ENCODE measurements at regions not wholly inside any gene's neighbourhood (a gene's known extent, or its start where the extent isn't known, plus 50 kb on each side); places are given as distances from the start of the nearest gene placed in this dataset.
"Not testable (repeated sequence)": the region's sequence is repeated elsewhere in the genome, so short reads cannot be mapped to it uniquely, and the experiment has no call there.

DNA sequence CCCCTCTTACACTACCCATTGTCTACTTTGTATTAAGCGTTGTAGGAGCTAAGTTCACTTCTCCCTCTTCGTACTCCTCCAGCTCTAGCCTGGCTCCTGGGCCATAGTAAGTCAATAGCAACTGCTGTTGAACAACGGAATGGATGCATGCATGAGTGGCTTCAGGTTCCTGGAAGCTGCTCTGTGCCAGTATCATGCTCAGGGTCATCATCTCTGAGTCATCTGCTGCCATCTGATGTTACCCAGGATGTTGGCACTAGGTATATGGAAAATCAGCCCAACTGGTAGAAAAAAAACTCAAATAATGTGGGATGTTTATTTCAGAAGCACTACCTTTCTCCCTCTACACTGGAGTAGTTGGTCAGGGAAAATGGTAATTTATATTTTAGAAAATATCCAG lies 536.8 kb downstream of the NPIPA7 start:
- Histone ChIP-seq H3K9ac (ENCODE audit: low read length in 5 of 5) (no peak overlapping the region), H3K27ac (ENCODE audit: low read depth, low read length) (no peak overlapping the region), H3K4me1 (ENCODE audit: control insufficient read depth in 5 of 5, insufficient read depth in 5 of 5, low read length in 5 of 5) (no peaks in the 10 kb centered on the region), H3K27me3 (ENCODE audit: control insufficient read depth in 5 of 5, insufficient read depth in 4 of 5, low read length in 5 of 5) (peaks cover 0 to 9% (median 7%) of the 10 kb centered on the region in 5 donors), H3K9me3 (ENCODE audit: control insufficient read depth in 5 of 5, low read length in 5 of 5) (peaks cover 0 to 4% (median 0%) of the 10 kb centered on the region in 5 donors), H3K4me3 (ENCODE audit: low read depth in 1 of 5, low read length in 5 of 5) (no peak overlapping the region), H3K36me3 (ENCODE audit: control insufficient read depth in 5 of 5, insufficient read depth in 5 of 5, low read length in 5 of 5) (no peaks in the 10 kb centered on the region)

- H3K27ac ChIP-seq (ENCODE audit: low read depth, low read length), result no peak overlapping the region
- no peak overlapping the region for H3K4me3 ChIP-seq (ENCODE audit: low read depth in 1 of 5, low read length in 5 of 5)
- no peaks in the 10 kb centered on the region for H3K4me1 ChIP-seq (ENCODE audit: control insufficient read depth in 5 of 5, insufficient read depth in 5 of 5, low read length in 5 of 5)
Observed at GRCh38 chr16:16917191-16917785, 538.3 kb downstream of the NPIPA7 start.

DNA sequence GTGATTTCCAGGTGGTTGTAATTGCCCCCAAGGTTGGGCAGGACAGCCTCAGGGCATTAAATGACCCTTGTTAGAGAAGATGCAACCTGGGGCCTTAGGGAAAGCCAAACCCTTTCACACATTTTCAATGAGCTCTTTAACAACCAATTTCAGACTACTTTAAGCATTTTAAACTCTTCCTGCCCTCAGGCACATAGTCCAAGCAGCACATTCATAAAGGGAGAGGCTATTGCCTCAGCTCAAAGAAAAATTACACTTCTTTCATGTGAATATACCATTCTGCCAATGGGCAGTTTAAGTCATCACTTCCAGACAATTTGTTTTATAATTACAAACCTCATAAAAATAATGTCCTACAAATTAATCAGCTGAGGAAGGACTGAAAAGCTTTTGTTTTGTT lies 544.5 kb downstream of the NPIPA7 start:
- Histone ChIP-seq H3K36me3 (ENCODE audit: control insufficient read depth in 5 of 5, insufficient read depth in 5 of 5, low read length in 5 of 5) (no peaks in the 10 kb centered on the region), H3K4me1 (ENCODE audit: control insufficient read depth in 5 of 5, insufficient read depth in 5 of 5, low read length in 5 of 5) (no peaks in the 10 kb centered on the region), H3K27ac (ENCODE audit: low read depth, low read length) (no peak overlapping the region), H3K9ac (ENCODE audit: low read length in 5 of 5) (no peak overlapping the region), H3K4me3 (ENCODE audit: low read depth in 1 of 5, low read length in 5 of 5) (no peak overlapping the region), H3K27me3 (ENCODE audit: control insufficient read depth in 5 of 5, insufficient read depth in 4 of 5, low read length in 5 of 5) (peaks cover 0 to under 1% (median 0%) of the 10 kb centered on the region in 5 donors), H3K9me3 (ENCODE audit: control insufficient read depth in 5 of 5, low read length in 5 of 5) (peaks cover 0 to 7% (median 3%) of the 10 kb centered on the region in 5 donors)

More at GRCh38 chr16:16917191-16917785, 538.3 kb downstream of the NPIPA7 start:
- no peak overlapping the region for H3K9ac ChIP-seq (ENCODE audit: low read length in 5 of 5)
- peaks cover 0 to 4% (median 0%) of the 10 kb centered on the region in 5 donors for H3K9me3 ChIP-seq (ENCODE audit: control insufficient read depth in 5 of 5, low read length in 5 of 5)
- no peaks in the 10 kb centered on the region for H3K36me3 ChIP-seq (ENCODE audit: control insufficient read depth in 5 of 5, insufficient read depth in 5 of 5, low read length in 5 of 5)
- H3K27me3 ChIP-seq (ENCODE audit: control insufficient read depth in 5 of 5, insufficient read depth in 4 of 5, low read length in 5 of 5), result peaks cover 0 to 9% (median 7%) of the 10 kb centered on the region in 5 donors

- Histone ChIP-seq H3K4me1 (ENCODE audit: control insufficient read depth in 5 of 5, insufficient read depth in 5 of 5, low read length in 5 of 5) (no peaks in the 10 kb centered on the region), H3K27me3 (ENCODE audit: control insufficient read depth in 5 of 5, insufficient read depth in 4 of 5, low read length in 5 of 5) (no peaks in the 10 kb centered on the region), H3K9me3 (ENCODE audit: control insufficient read depth in 5 of 5, low read length in 5 of 5) (peaks cover 0 to 7% (median 3%) of the 10 kb centered on the region in 5 donors), H3K36me3 (ENCODE audit: control insufficient read depth in 5 of 5, insufficient read depth in 5 of 5, low read length in 5 of 5) (no peaks in the 10 kb centered on the region), H3K9ac (ENCODE audit: low read length in 5 of 5) (no peak overlapping the region), H3K27ac (ENCODE audit: low read depth, low read length) (no peak overlapping the region), H3K4me3 (ENCODE audit: low read depth in 1 of 5, low read length in 5 of 5) (no peak overlapping the region)
Observed at GRCh38 chr16:16924613-16925012, 545.7 kb downstream of the NPIPA7 start.

- Histone ChIP-seq H3K9ac (ENCODE audit: low read length in 5 of 5) (no peak overlapping the region), H3K27ac (ENCODE audit: low read depth, low read length) (no peak overlapping the region), H3K4me1 (ENCODE audit: control insufficient read depth in 5 of 5, insufficient read depth in 5 of 5, low read length in 5 of 5) (peaks cover 0 to 4% (median 0%) of the 10 kb centered on the region in 5 donors), H3K4me3 (ENCODE audit: low read depth in 1 of 5, low read length in 5 of 5) (no peak overlapping the region), H3K9me3 (ENCODE audit: control insufficient read depth in 5 of 5, low read length in 5 of 5) (peaks cover 0 to 7% (median 3%) of the 10 kb centered on the region in 5 donors), H3K27me3 (ENCODE audit: control insufficient read depth in 5 of 5, insufficient read depth in 4 of 5, low read length in 5 of 5) (no peaks in the 10 kb centered on the region), H3K36me3 (ENCODE audit: control insufficient read depth in 5 of 5, insufficient read depth in 5 of 5, low read length in 5 of 5) (no peaks in the 10 kb centered on the region)
Observed at GRCh38 chr16:16925432-16925831, 545.3 kb downstream of the XYLT1 start.

DNA sequence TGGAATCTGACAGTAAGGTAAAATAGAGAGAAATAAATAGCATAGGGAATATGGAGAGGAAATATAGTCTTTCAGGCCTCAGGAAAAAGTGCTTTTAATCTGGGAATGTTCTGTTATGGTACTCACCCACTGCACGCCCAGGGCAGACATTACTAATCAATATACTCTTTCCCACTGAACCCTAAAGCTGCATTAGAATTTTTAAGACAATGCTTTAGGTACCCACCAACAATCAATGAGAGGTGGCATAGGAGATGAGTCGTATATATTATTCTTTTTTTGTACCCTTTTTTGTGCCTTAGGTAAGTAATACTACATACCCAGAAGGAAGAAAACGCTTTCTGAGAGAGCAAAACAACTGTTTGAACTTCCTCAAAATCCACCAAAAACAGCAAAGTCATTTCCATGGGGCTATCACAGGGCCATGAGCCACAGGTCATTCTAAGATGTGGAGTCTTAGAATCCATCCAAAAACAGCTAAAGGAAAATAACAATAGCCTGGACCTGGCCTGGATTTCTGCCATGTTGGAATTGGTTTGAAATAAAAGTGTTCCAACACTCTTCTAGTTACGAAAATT lies 542.1 kb downstream of the XYLT1 start:
- H3K36me3 ChIP-seq (ENCODE audit: control insufficient read depth in 5 of 5, insufficient read depth in 5 of 5, low read length in 5 of 5), result no peaks in the 10 kb centered on the region
- no peak overlapping the region for H3K27ac ChIP-seq (ENCODE audit: low read depth, low read length)
- H3K9ac ChIP-seq (ENCODE audit: low read length in 5 of 5), result no peak overlapping the region
- peaks cover 0 to 6% (median 0%) of the 10 kb centered on the region in 5 donors for H3K4me1 ChIP-seq (ENCODE audit: control insufficient read depth in 5 of 5, insufficient read depth in 5 of 5, low read length in 5 of 5)
- peaks cover 0 to 7% (median 3%) of the 10 kb centered on the region in 5 donors for H3K9me3 ChIP-seq (ENCODE audit: control insufficient read depth in 5 of 5, low read length in 5 of 5)
- H3K27me3 ChIP-seq (ENCODE audit: control insufficient read depth in 5 of 5, insufficient read depth in 4 of 5, low read length in 5 of 5), result no peaks in the 10 kb centered on the region
- H3K4me3 ChIP-seq (ENCODE audit: low read depth in 1 of 5, low read length in 5 of 5), result no peak overlapping the region

- Histone ChIP-seq H3K9ac (ENCODE audit: low read length in 5 of 5) (no peak overlapping the region), H3K36me3 (ENCODE audit: control insufficient read depth in 5 of 5, insufficient read depth in 5 of 5, low read length in 5 of 5) (no peaks in the 10 kb centered on the region), H3K27me3 (ENCODE audit: control insufficient read depth in 5 of 5, insufficient read depth in 4 of 5, low read length in 5 of 5) (no peaks in the 10 kb centered on the region), H3K27ac (ENCODE audit: low read depth, low read length) (no peak overlapping the region), H3K4me3 (ENCODE audit: low read depth in 1 of 5, low read length in 5 of 5) (no peak overlapping the region), H3K4me1 (ENCODE audit: control insufficient read depth in 5 of 5, insufficient read depth in 5 of 5, low read length in 5 of 5) (peaks cover 0 to 6% (median 0%) of the 10 kb centered on the region in 5 donors), H3K9me3 (ENCODE audit: control insufficient read depth in 5 of 5, low read length in 5 of 5) (peaks cover 0 to 6% (median 3%) of the 10 kb centered on the region in 5 donors)
Observed at GRCh38 chr16:16930309-16931000, 540.3 kb downstream of the XYLT1 start.

GRCh38 chr16:16933861-16934260 lies 536.9 kb downstream of the XYLT1 start:
- Histone ChIP-seq H3K4me1 (ENCODE audit: control insufficient read depth in 5 of 5, insufficient read depth in 5 of 5, low read length in 5 of 5) (peaks cover 0 to 6% (median 0%) of the 10 kb centered on the region in 5 donors), H3K27me3 (ENCODE audit: control insufficient read depth in 5 of 5, insufficient read depth in 4 of 5, low read length in 5 of 5) (no peaks in the 10 kb centered on the region), H3K36me3 (ENCODE audit: control insufficient read depth in 5 of 5, insufficient read depth in 5 of 5, low read length in 5 of 5) (no peaks in the 10 kb centered on the region), H3K9me3 (ENCODE audit: control insufficient read depth in 5 of 5, low read length in 5 of 5) (no peaks in the 10 kb centered on the region), H3K27ac (ENCODE audit: low read depth, low read length) (no peak overlapping the region), H3K9ac (ENCODE audit: low read length in 5 of 5) (no peak overlapping the region), H3K4me3 (ENCODE audit: low read depth in 1 of 5, low read length in 5 of 5) (no peak overlapping the region)

GRCh38 chr16:16934660-16935059 lies 536.1 kb downstream of the XYLT1 start:
- Histone ChIP-seq H3K36me3 (ENCODE audit: control insufficient read depth in 5 of 5, insufficient read depth in 5 of 5, low read length in 5 of 5) (no peaks in the 10 kb centered on the region), H3K27ac (ENCODE audit: low read depth, low read length) (no peak overlapping the region), H3K4me1 (ENCODE audit: control insufficient read depth in 5 of 5, insufficient read depth in 5 of 5, low read length in 5 of 5) (peaks cover 0 to 6% (median 0%) of the 10 kb centered on the region in 5 donors), H3K4me3 (ENCODE audit: low read depth in 1 of 5, low read length in 5 of 5) (no peak overlapping the region), H3K9me3 (ENCODE audit: control insufficient read depth in 5 of 5, low read length in 5 of 5) (no peaks in the 10 kb centered on the region), H3K9ac (ENCODE audit: low read length in 5 of 5) (no peak overlapping the region), H3K27me3 (ENCODE audit: control insufficient read depth in 5 of 5, insufficient read depth in 4 of 5, low read length in 5 of 5) (peaks cover 0 to under 1% (median 0%) of the 10 kb centered on the region in 5 donors)

GRCh38 chr16:16935909-16936308 lies 534.9 kb downstream of the XYLT1 start:
- H3K27me3 ChIP-seq (ENCODE audit: control insufficient read depth in 5 of 5, insufficient read depth in 4 of 5, low read length in 5 of 5); H3K9ac ChIP-seq (ENCODE audit: low read length in 5 of 5); H3K27ac ChIP-seq (ENCODE audit: low read depth, low read length); H3K4me3 ChIP-seq (ENCODE audit: low read depth in 1 of 5, low read length in 5 of 5); H3K4me1 ChIP-seq (ENCODE audit: control insufficient read depth in 5 of 5, insufficient read depth in 5 of 5, low read length in 5 of 5); H3K36me3 ChIP-seq (ENCODE audit: control insufficient read depth in 5 of 5, insufficient read depth in 5 of 5, low read length in 5 of 5); H3K9me3 ChIP-seq (ENCODE audit: control insufficient read depth in 5 of 5, low read length in 5 of 5): not testable (repeated sequence)
